ENCODE measurements at regions not wholly inside any gene's neighbourhood (a gene's known extent, or its start where the extent isn't known, plus 50 kb on each side); places are given as distances from the start of the nearest gene placed in this dataset.

DNA sequence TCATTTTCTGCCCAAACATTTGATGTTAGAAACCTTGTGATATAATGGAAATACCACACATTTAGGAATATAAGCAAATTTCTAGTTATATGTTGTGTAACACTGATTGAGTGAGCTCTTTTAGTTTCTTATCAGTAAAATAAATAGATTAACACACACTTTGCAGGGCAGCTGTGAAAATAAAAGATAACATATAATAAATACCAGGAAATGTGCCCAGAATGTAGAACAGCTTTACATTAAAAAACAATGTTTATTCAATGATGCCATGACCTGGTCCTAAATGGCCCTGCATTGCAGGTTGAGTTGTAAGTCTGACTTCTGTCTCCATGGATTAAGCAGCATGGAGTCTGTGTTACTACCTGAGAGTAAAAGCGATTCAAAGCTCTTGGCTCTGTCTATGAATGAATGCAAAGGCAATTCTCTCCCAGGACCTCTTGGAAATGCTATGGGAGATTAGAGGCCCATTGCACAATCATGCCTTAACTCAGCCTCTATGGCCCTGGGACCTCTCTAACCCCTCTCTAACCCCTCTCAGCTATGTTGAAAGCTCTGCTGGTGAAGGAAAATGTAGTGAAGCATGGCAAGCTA is 296.0 kb upstream of the ACTBL2 start:
- ATAC-seq (no peak), DNase-seq (no peak)
- H3K36me3 Mint-ChIP-seq = no peaks in the 10 kb centered on the region
- Histone ChIP-seq H3K4me3 (ENCODE audit: low read length) (no peak overlapping the region), H3K27ac (ENCODE audit: low read depth, low read length) (no peak overlapping the region), H3K9me3 (ENCODE audit: control insufficient read depth in 2 of 3, low read length in 3 of 3) (no peaks in the 10 kb centered on the region), H3K36me3 (ENCODE audit: control insufficient read depth in 2 of 3, insufficient read depth in 3 of 3, low read length in 3 of 3) (no peaks in the 10 kb centered on the region), H3K27me3 (ENCODE audit: control insufficient read depth in 2 of 2, insufficient read depth in 2 of 2, low read length in 2 of 2) (no peaks in the 10 kb centered on the region), H3K4me1 (ENCODE audit: control insufficient read depth in 2 of 2, insufficient read depth in 2 of 2, low read length in 2 of 2) (no peaks in the 10 kb centered on the region)
- H3K27me3 Mint-ChIP-seq = peaks cover 0 to 4% (median 0%) of the 10 kb centered on the region in 5 donors
- intact Hi-C loops (cut with micrococcal nuclease) = loop anchor here (1.0 to 10.0 kb wide), 6 partner anchors 281 to 874 kb away; partner anchors contain the start of genes PLK2 (in 2 of the 2) and SETD9 (in 1 of the 2)
- no peak overlapping the region for H3K4me3 Mint-ChIP-seq
- POLR2A ChIA-PET = interaction anchor here (0.9 kb wide), 1 partner anchor 681 kb away, joined by 7 read pairs; no protein-coding TSS in a partner anchor
- H3K27ac Mint-ChIP-seq = no peak overlapping the region
- CTCF ChIA-PET = interaction anchor here (0.6 to 3.4 kb wide), 5 partner anchors 11 to 683 kb away, joined by 3 to 20 read pairs (median 3); no protein-coding TSS in a partner anchor
- no peaks in the 10 kb centered on the region for H3K4me1 Mint-ChIP-seq
- no peaks in the 10 kb centered on the region for H3K9me3 Mint-ChIP-seq

DNA sequence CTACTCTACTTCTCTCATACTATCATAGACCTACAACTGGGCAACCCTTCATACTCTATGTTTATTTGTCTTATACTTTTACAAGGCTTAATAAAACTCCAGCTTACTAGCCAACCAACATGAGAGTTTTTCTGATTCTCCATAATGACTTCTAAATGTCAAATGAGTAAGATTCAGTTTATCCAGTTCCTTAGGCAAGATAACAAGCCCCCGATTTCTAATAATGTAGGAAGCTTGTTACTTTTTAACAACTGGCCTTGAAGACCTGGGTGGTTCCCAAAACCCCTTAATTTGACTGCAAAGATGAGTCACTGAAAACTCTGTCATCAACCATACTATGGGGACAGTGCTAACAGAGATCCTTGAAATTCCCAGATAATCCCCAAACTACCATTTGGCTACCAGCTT is 294.6 kb upstream of the ACTBL2 start:
- Mint-ChIP-seq H3K36me3 (no peaks in the 10 kb centered on the region), H3K4me1 (peaks cover 0 to 2% (median 0%) of the 10 kb centered on the region in 7 donors), H3K27me3 (peaks cover 0 to 4% (median 0%) of the 10 kb centered on the region in 5 donors), H3K27ac (no peak overlapping the region), H3K9me3 (no peaks in the 10 kb centered on the region), H3K4me3 (no peak overlapping the region)
- Histone ChIP-seq H3K27ac (ENCODE audit: low read depth, low read length) (no peak overlapping the region), H3K9me3 (ENCODE audit: control insufficient read depth in 2 of 3, low read length in 3 of 3) (no peaks in the 10 kb centered on the region), H3K4me3 (ENCODE audit: low read length) (no peak overlapping the region), H3K36me3 (ENCODE audit: control insufficient read depth in 2 of 3, insufficient read depth in 3 of 3, low read length in 3 of 3) (no peaks in the 10 kb centered on the region), H3K4me1 (ENCODE audit: control insufficient read depth in 2 of 2, insufficient read depth in 2 of 2, low read length in 2 of 2) (no peaks in the 10 kb centered on the region), H3K27me3 (ENCODE audit: control insufficient read depth in 2 of 2, insufficient read depth in 2 of 2, low read length in 2 of 2) (no peaks in the 10 kb centered on the region)
- ChIA-PET CTCF (interaction anchor here (3.4 kb wide), 1 partner anchor 684 kb away, joined by 20 read pairs; no protein-coding TSS in a partner anchor), POLR2A (no interaction called here)
- DNase-seq (no peak), ATAC-seq (no peak)
- intact Hi-C loops (cut with micrococcal nuclease) = loop anchor here (5.0 to 10.0 kb wide), 3 partner anchors 280 to 872 kb away; partner anchors contain the start of gene SETD9 (in 1 of the 2)

DNA sequence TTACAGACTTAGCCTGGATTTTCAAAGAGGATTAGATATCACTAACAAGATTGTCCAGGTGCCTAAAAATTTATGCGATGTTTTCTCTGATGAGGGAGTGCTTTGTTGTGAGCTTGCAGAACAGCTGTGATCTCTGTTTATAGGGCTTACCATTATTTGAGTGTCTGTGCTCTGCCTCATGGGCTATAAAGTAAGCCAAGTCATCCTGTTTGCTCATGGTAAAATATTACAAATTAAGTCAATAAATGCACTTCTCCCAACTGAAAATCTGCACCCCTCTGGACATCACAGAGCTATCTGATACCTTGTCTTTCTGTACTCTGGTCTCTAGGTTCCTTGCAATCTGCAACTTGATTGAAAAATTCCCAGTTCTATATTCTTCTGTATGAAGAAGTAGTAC is 293.4 kb upstream of the ACTBL2 start:
- no peak overlapping the region for H3K27ac Mint-ChIP-seq
- DNase-seq (no peak), ATAC-seq (no peak)
- H3K27ac ChIP-seq (ENCODE audit: low read depth, low read length) = no peak overlapping the region
- H3K4me3 ChIP-seq (ENCODE audit: low read length) = no peak overlapping the region
- H3K36me3 ChIP-seq (ENCODE audit: control insufficient read depth in 2 of 3, insufficient read depth in 3 of 3, low read length in 3 of 3) = no peaks in the 10 kb centered on the region
- H3K4me3 Mint-ChIP-seq = no peak overlapping the region
- H3K27me3 Mint-ChIP-seq = peaks cover 0 to 2% (median 0%) of the 10 kb centered on the region in 5 donors
- ChIA-PET CTCF (interaction anchor here (0.6 kb wide), 1 partner anchor 269 kb away, joined by 3 read pairs; no protein-coding TSS in a partner anchor), POLR2A (no interaction called here)
- no peaks in the 10 kb centered on the region for H3K27me3 ChIP-seq (ENCODE audit: control insufficient read depth in 2 of 2, insufficient read depth in 2 of 2, low read length in 2 of 2)
- peaks cover 0 to 2% (median 0%) of the 10 kb centered on the region in 7 donors for H3K4me1 Mint-ChIP-seq
- H3K4me1 ChIP-seq (ENCODE audit: control insufficient read depth in 2 of 2, insufficient read depth in 2 of 2, low read length in 2 of 2) = no peaks in the 10 kb centered on the region
- H3K9me3 Mint-ChIP-seq = no peaks in the 10 kb centered on the region
- H3K9me3 ChIP-seq (ENCODE audit: control insufficient read depth in 2 of 3, low read length in 3 of 3) = no peaks in the 10 kb centered on the region
- intact Hi-C loops (cut with micrococcal nuclease) = loop anchor here (5.0 to 10.0 kb wide), 3 partner anchors 279 to 871 kb away; partner anchors contain the start of gene SETD9 (in 1 of the 2)
- H3K36me3 Mint-ChIP-seq = no peaks in the 10 kb centered on the region

DNA sequence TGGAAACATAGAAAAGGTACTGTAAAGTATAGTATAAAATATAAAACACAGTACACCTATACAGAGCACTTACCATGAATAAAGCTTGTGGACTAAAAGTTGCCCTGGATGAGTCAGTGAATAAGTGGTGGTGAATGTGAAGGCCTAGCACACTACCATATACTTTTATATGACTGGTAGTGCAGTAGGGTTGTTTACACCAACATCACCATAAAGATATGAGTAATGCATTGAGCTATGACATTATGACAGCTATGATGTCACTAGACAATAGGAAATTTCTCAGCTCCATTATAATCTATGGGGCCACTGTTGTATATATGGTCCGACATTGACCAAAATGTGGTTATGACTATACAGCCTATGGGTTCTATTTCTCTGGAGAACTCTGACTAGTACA is 291.8 kb upstream of the ACTBL2 start:
- H3K4me3 Mint-ChIP-seq = no peak overlapping the region
- Histone ChIP-seq H3K27me3 (ENCODE audit: control insufficient read depth in 2 of 2, insufficient read depth in 2 of 2, low read length in 2 of 2) (peaks cover 0 to 2% of the 10 kb centered on the region in 2 donors), H3K36me3 (ENCODE audit: control insufficient read depth in 2 of 3, insufficient read depth in 3 of 3, low read length in 3 of 3) (no peaks in the 10 kb centered on the region), H3K27ac (ENCODE audit: low read depth, low read length) (no peak overlapping the region), H3K9me3 (ENCODE audit: control insufficient read depth in 2 of 3, low read length in 3 of 3) (no peaks in the 10 kb centered on the region), H3K4me3 (ENCODE audit: low read length) (no peak overlapping the region), H3K4me1 (ENCODE audit: control insufficient read depth in 2 of 2, insufficient read depth in 2 of 2, low read length in 2 of 2) (no peaks in the 10 kb centered on the region)
- DNase-seq = no peak
- H3K27ac Mint-ChIP-seq = no peak overlapping the region
- H3K27me3 Mint-ChIP-seq = peaks cover 1 to 7% (median 3%) of the 10 kb centered on the region in 5 donors
- H3K36me3 Mint-ChIP-seq = no peaks in the 10 kb centered on the region
- ChIA-PET CTCF (interaction anchor here (0.5 kb wide), 1 partner anchor 211 kb away, joined by 3 read pairs; no protein-coding TSS in a partner anchor), POLR2A (no interaction called here)
- peaks cover 0 to 2% (median 0%) of the 10 kb centered on the region in 7 donors for H3K4me1 Mint-ChIP-seq
- H3K9me3 Mint-ChIP-seq = no peaks in the 10 kb centered on the region
- ATAC-seq = no peak
- intact Hi-C loops (cut with micrococcal nuclease) = loop anchor here in 1 of 2 donors (10.0 kb wide), 1 partner anchor 870 kb away; the partner anchor contains the start of gene SETD9

DNA sequence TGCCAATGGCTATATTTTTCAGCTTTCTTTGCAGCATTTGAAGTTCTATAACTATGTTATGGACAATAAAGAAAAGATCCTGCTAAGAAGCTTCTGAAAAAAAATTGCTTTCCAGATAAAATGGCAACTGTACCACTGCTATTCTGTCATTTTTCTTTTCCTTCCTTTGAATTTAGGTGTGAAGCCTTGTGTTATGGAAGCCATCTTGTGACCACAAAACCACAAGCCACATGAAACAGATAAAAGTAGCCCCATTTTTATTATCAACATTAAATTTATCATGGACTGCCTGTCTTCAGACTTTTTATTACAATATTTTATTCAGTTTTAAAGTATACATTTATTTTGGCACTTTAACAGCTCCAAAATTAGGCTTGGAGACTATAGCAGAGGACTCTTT is 289.9 kb upstream of the ACTBL2 start:
- no peak overlapping the region for H3K4me3 ChIP-seq (ENCODE audit: low read length)
- H3K36me3 Mint-ChIP-seq = no peaks in the 10 kb centered on the region
- H3K4me3 Mint-ChIP-seq = no peak overlapping the region
- no peak overlapping the region for H3K27ac Mint-ChIP-seq
- no peaks in the 10 kb centered on the region for H3K36me3 ChIP-seq (ENCODE audit: control insufficient read depth in 2 of 3, insufficient read depth in 3 of 3, low read length in 3 of 3)
- intact Hi-C loops (cut with micrococcal nuclease) = loop anchor here in 1 of 2 donors (10.0 kb wide), 1 partner anchor 868 kb away; the partner anchor contains the start of gene SETD9
- DNase-seq (no peak), ATAC-seq (no peak)
- CTCF ChIA-PET = interaction anchor here (1.1 kb wide), 1 partner anchor 689 kb away, joined by 5 read pairs; no protein-coding TSS in a partner anchor
- H3K27me3 ChIP-seq (ENCODE audit: control insufficient read depth in 2 of 2, insufficient read depth in 2 of 2, low read length in 2 of 2) = peaks cover 0 to 2% of the 10 kb centered on the region in 2 donors
- H3K4me1 Mint-ChIP-seq = peaks cover 0 to 3% (median 0%) of the 10 kb centered on the region in 7 donors
- no peak overlapping the region for H3K27ac ChIP-seq (ENCODE audit: low read depth, low read length)
- H3K4me1 ChIP-seq (ENCODE audit: control insufficient read depth in 2 of 2, insufficient read depth in 2 of 2, low read length in 2 of 2) = no peaks in the 10 kb centered on the region
- H3K9me3 ChIP-seq (ENCODE audit: control insufficient read depth in 2 of 3, low read length in 3 of 3) = no peaks in the 10 kb centered on the region
- H3K9me3 Mint-ChIP-seq = no peaks in the 10 kb centered on the region
- peaks cover 2 to 20% (median 8%) of the 10 kb centered on the region in 5 donors for H3K27me3 Mint-ChIP-seq
- POLR2A ChIA-PET = no interaction called here

DNA sequence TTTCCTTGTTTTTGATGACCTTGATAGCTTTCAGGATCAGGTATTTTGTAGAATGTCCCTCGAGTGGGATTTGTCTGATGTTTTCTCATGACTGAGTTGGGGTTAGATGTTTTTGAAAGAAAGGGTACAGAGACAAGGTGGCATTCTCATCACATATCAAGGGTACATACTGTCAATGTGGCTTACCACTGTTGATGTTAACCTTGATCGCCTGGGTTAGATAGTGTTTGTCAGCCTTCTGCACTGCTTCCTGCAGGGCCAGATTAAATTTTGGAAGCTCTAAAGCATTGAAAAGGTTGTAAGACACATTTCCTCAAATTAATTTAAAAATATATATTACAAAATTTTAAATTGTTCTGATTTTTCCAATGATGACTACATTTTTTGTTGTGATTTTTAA is 287.4 kb upstream of the ACTBL2 start:
- no peaks in the 10 kb centered on the region for H3K9me3 Mint-ChIP-seq
- H3K4me1 ChIP-seq (ENCODE audit: control insufficient read depth in 2 of 2, insufficient read depth in 2 of 2, low read length in 2 of 2) = no peaks in the 10 kb centered on the region

More for the DNA sequence above, 287.4 kb upstream of the ACTBL2 start:
- intact Hi-C loops (cut with micrococcal nuclease) = loop anchor here in 1 of 2 donors (10.0 kb wide), 1 partner anchor 865 kb away; the partner anchor contains the start of gene SETD9
- Mint-ChIP-seq H3K36me3 (no peaks in the 10 kb centered on the region), H3K27ac (no peak overlapping the region), H3K4me1 (peaks cover 0 to 3% (median 0%) of the 10 kb centered on the region in 7 donors), H3K27me3 (peaks cover 0 to 22% (median 8%) of the 10 kb centered on the region in 5 donors), H3K4me3 (no peak overlapping the region)
- CTCF ChIA-PET = no interaction called here
- no peak overlapping the region for H3K27ac ChIP-seq (ENCODE audit: low read depth, low read length)
- DNase-seq (no peak), ATAC-seq (no peak)
- H3K9me3 ChIP-seq (ENCODE audit: control insufficient read depth in 2 of 3, low read length in 3 of 3) = no peaks in the 10 kb centered on the region
- POLR2A ChIA-PET = no interaction called here
- H3K36me3 ChIP-seq (ENCODE audit: control insufficient read depth in 2 of 3, insufficient read depth in 3 of 3, low read length in 3 of 3) = no peaks in the 10 kb centered on the region
- H3K27me3 ChIP-seq (ENCODE audit: control insufficient read depth in 2 of 2, insufficient read depth in 2 of 2, low read length in 2 of 2) = peaks cover 0 to 2% of the 10 kb centered on the region in 2 donors
- no peak overlapping the region for H3K4me3 ChIP-seq (ENCODE audit: low read length)

Data from naive thymus-derived CD4-positive, alpha-beta T cell (primary cell).